BLaER1 treated with 17β-estradiol and CSF1 and Interleukin-3, amounts not matched to agents 10 nM and 100 nM (cell line): ENCODE measurements at regions not wholly inside any gene's neighbourhood (a gene's known extent, or its start where the extent isn't known, plus 50 kb on each side); places are given as distances from the start of the nearest gene placed in this dataset.

Experiments
- H3K27ac ChIP-seq, 11 experiments: shearing (Covaris generic); formaldehyde crosslinking; 2 replicates each; pipeline ENCODE4 v1.8.1; 2022
- H3K27me3 ChIP-seq, 11 experiments: shearing (Covaris generic); formaldehyde crosslinking; 2 replicates each; pipeline ENCODE4 v1.8.1; 2022
- H3K36me3 ChIP-seq, 11 experiments: shearing (Covaris generic); formaldehyde crosslinking; 2 replicates each; pipeline ENCODE4 v1.8.1; 2022
- H3K4me1 ChIP-seq, 10 experiments: shearing (Covaris generic); formaldehyde crosslinking; 2 replicates each; pipeline ENCODE4 v1.8.1; 2022
- H3K4me2 ChIP-seq, 11 experiments: shearing (Covaris generic); formaldehyde crosslinking; 2 replicates each; pipeline ENCODE4 v1.8.1; 2022
- H3K4me3 ChIP-seq, 10 experiments: shearing (Covaris generic); formaldehyde crosslinking; 2 replicates each; pipeline ENCODE4 v1.8.1; 2022
- H3K9ac ChIP-seq, 11 experiments: shearing (Covaris generic); formaldehyde crosslinking; 2 replicates each; pipeline ENCODE4 v1.8.1; 2022
- H3K9me3 ChIP-seq, 11 experiments: shearing (Covaris generic); formaldehyde crosslinking; replicated peaks in 1 of 11; 2 replicates each; pipeline ENCODE4 v1.8.1; 2022
- H4K20me1 ChIP-seq, 11 experiments: shearing (Covaris generic); formaldehyde crosslinking; 2 replicates each; pipeline ENCODE4 v1.8.1; 2022
- Cebpa-rat ChIP-seq, 11 experiments: shearing (Covaris generic); IDR thresholded peaks; 2 replicates each; pipeline ENCODE4 v1.8.1; 2022

DNA sequence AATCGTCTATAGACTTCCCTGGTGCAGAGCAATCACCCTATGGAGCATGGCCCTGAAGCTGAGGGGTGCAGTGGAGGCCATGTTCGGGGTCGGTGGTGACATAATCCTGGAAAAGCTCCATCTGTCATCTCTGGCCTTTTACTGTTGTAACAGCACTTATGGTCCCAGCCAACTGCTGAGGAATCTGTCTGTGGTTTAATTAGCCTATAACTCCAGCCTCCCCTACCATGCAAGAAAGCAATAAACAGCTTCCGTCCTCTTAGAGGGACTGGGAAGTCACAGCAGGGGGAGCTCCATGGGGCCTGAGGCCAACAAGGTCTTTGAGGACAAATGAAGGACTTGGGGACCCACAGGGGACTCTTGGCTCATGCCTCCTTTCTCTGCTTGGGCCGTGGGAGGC lies 159.1 kb upstream of the NECTIN1 start:
- Histone ChIP-seq H3K4me3 (no peak overlapping the region), H3K4me1 (peaks cover 14 to 31% (median 24%) of the 10 kb centered on the region in 10 experiments), H3K36me3 (no peaks in the 10 kb centered on the region), H4K20me1 (peaks cover 0 to 6% (median 0%) of the 10 kb centered on the region in 11 experiments; a peak in 2 of 22 replicates), H3K27me3 (peaks cover 0 to 20% (median 11%) of the 10 kb centered on the region in 11 experiments; a peak in 12 of 22 replicates), H3K9me3 (no peaks in the 10 kb centered on the region), H3K4me2 (no peak overlapping the region), H3K9ac (no peak overlapping the region), H3K27ac (no peak overlapping the region)
- TF ChIP-seq Cebpa-rat (IDR thresholded peaks at IDR 0.05), result no peak

DNA sequence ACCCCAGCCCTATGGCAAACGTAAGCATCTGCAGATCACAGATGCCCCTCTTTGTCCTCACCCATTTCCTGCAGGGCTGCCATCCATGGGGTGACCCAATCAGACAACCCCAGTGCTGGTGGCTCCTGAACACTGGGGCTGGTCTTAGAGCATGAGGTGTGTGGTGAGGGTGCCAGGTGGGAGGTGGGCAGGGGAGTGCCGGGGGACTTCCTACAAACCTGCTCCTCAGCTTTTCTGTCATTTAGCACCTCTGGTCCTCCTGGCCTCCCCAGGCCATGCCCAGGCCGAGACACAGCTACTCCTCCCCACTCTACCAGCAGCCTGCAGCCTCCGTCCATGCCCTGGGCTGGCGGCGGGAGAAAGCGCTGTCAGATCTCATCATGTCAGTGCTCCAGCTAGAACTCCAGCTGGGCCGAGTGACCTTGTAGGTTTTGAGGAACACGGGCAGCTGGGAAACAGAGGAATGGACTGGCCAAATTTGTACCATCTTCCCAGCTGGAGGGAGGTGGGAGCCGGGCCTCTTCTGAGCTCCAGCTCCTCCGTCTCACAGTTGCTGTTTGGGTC lies 157.7 kb upstream of the NECTIN1 start:
- peaks cover 0 to 8% (median 0%) of the 10 kb centered on the region in 11 experiments; a peak in 9 of 22 replicates for H3K27me3 ChIP-seq
- no peak overlapping the region for H3K27ac ChIP-seq
- H3K36me3 ChIP-seq, result no peaks in the 10 kb centered on the region
- no peak overlapping the region for H3K9ac ChIP-seq
- no peak overlapping the region for H3K4me3 ChIP-seq
- peaks cover 0 to 6% (median 0%) of the 10 kb centered on the region in 11 experiments; a peak in 2 of 22 replicates for H4K20me1 ChIP-seq
- peaks cover 6 to 20% (median 12%) of the 10 kb centered on the region in 10 experiments for H3K4me1 ChIP-seq
- TF ChIP-seq Cebpa-rat (IDR thresholded peaks at IDR 0.05), result no peak
- no peak overlapping the region for H3K4me2 ChIP-seq
- H3K9me3 ChIP-seq, result no peaks in the 10 kb centered on the region

DNA sequence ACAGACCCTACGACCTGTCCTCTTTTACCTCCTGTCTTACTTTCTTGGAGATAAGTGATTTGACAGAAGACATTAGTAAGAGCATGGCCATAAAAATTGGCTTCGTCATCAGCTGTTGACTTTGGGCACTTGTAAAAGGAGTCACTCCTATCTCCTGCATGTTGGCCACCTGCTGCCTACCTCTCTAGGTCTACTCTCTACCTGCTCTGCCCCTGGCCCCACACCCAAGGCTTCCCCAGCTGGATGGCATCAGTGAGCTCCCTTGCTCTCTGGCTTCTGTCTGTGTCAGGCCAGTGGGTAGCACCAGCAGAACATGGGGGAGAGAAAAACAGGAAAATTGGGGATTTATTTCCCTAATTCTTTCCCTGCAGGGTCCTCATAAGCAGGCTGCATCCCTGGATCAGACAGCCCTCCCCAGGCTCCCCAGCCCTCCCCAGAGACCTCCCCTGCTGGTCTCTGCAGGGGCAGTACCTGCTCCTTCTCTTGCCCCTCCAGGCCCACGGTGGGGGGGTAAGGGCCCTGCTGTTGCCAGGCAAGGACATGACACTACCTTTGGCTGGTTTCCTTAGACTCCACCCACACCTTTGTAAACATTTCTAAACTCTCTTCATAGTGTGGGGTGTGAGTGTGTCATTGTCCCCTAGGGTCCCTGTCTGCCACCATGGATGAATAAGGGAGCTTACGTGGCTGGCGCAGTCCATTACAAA lies 157.0 kb upstream of the NECTIN1 start:
- no peaks in the 10 kb centered on the region for H3K9me3 ChIP-seq
- H3K27me3 ChIP-seq, result peaks cover 0 to under 1% (median 0%) of the 10 kb centered on the region in 11 experiments; a peak in 1 of 22 replicates
- H3K27ac ChIP-seq, result no peak overlapping the region
- H3K4me1 ChIP-seq, result peaks cover 0 to 13% (median 4%) of the 10 kb centered on the region in 10 experiments; a peak in 13 of 20 replicates
- no peak overlapping the region for H3K9ac ChIP-seq
- no peak for TF ChIP-seq Cebpa-rat (IDR thresholded peaks at IDR 0.05)
- H3K4me2 ChIP-seq, result no peak overlapping the region
- no peaks in the 10 kb centered on the region for H4K20me1 ChIP-seq
- H3K36me3 ChIP-seq, result no peaks in the 10 kb centered on the region
- no peak overlapping the region for H3K4me3 ChIP-seq

- Histone ChIP-seq H3K36me3 (no peaks in the 10 kb centered on the region), H3K27me3 (no peaks in the 10 kb centered on the region)
- TF ChIP-seq Cebpa-rat (IDR thresholded peaks at IDR 0.05), result no peak
Measured at GRCh38 chr11:119885067-119885466, 156.1 kb upstream of the NECTIN1 start.

DNA sequence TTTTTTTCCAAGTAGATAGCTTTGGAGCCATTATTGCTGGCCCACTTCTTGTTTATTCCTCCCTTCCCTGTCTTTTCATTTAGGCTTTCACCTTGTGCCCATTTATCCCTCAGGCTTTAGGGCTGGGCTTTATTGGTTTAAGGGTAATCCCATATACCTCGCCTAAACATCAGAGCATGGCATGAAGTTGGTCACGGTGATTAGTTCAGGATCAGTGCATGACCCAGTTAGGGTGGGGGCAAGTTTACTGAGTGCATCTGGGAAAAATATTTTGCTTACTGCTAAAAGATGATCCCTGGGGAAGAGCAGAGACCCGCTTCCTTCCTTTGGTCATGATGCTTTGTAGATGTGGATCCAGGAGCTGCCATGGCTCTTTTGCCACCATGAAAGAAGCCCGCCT lies 153.3 kb upstream of the NECTIN1 start:
- H3K36me3 ChIP-seq, result no peaks in the 10 kb centered on the region
- no peak overlapping the region for H3K4me3 ChIP-seq
- TF ChIP-seq Cebpa-rat (IDR thresholded peaks at IDR 0.05), result no peak
- no peak overlapping the region for H3K9ac ChIP-seq
- no peaks in the 10 kb centered on the region for H3K27me3 ChIP-seq
- H3K27ac ChIP-seq, result no peak overlapping the region
- H3K9me3 ChIP-seq, result no peaks in the 10 kb centered on the region
- H3K4me2 ChIP-seq, result peak overlapping the region in 6 of 11 experiments; percentile 7 to 32 (median 16); a peak in 4 of 22 replicates
- no peaks in the 10 kb centered on the region for H4K20me1 ChIP-seq
- H3K4me1 ChIP-seq, result peaks cover 0 to 20% (median 0%) of the 10 kb centered on the region in 10 experiments; a peak in 6 of 20 replicates

More at GRCh38 chr11:119885067-119885466, 156.1 kb upstream of the NECTIN1 start:
- Histone ChIP-seq H4K20me1 (no peaks in the 10 kb centered on the region), H3K27ac (no peak overlapping the region), H3K4me3 (no peak overlapping the region), H3K9me3 (no peaks in the 10 kb centered on the region), H3K9ac (no peak overlapping the region), H3K4me2 (no peak overlapping the region), H3K4me1 (peaks cover 0 to 16% (median 0%) of the 10 kb centered on the region in 10 experiments; a peak in 6 of 20 replicates)

DNA sequence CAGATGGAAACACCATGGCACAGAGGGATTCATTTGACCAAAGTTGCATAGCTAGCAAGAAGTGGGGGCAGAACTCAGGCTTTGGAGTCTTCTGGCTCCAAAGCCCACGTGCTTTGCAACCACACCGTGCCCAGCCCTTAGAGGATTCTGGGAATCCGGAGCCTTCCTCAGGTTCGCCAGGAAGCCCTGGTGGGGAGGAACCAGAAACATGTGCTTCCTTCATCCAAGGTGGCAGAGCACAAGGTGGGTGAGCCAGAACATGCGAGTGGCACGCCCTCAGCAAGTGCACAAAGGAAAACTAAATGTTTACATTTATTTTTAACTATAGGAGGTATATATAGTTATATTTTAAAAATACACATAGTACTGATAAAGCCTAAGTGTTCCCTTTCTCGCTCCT lies 151.9 kb upstream of the NECTIN1 start:
- H3K9me3 ChIP-seq, result no peaks in the 10 kb centered on the region
- H3K36me3 ChIP-seq, result no peaks in the 10 kb centered on the region
- H4K20me1 ChIP-seq, result no peaks in the 10 kb centered on the region
- H3K4me2 ChIP-seq, result 0 out of 22 replicates have a peak overlapping the region, but pooled peaks of 2 of the 11 experiments have one; percentile 8 to 16
- no peak overlapping the region for H3K4me3 ChIP-seq
- no peak overlapping the region for H3K27ac ChIP-seq
- H3K9ac ChIP-seq, result no peak overlapping the region
- H3K27me3 ChIP-seq, result no peaks in the 10 kb centered on the region
- no peak for TF ChIP-seq Cebpa-rat (IDR thresholded peaks at IDR 0.05)
- H3K4me1 ChIP-seq, result peaks cover 0 to 20% (median 0%) of the 10 kb centered on the region in 10 experiments; a peak in 6 of 20 replicates

DNA sequence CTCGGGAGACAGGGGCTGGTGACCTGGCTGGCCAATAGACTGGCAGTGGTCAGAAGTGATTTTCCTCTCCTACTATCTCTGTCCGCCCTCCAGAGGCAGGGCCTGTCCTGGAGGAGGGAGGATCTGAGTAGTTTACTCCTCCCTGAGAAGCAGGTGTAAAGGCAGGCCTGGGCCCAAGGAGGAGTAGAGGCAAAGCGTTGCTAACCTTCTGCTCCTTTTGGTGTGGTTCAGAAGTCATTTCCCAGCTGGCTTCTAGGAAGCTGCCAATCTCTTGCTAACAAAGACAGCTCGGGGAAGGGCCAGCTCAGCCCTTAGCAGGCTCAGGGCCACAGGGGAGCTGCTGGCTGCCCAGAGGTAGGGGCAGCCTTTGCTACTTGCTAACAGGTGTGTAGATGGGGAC lies 151.1 kb upstream of the NECTIN1 start:
- TF ChIP-seq Cebpa-rat (IDR thresholded peaks at IDR 0.05), result no peak

GRCh38 chr11:119878990-119879389 lies 150.0 kb upstream of the NECTIN1 start:
- Histone ChIP-seq H3K9ac (no peak overlapping the region), H3K27me3 (no peaks in the 10 kb centered on the region), H3K4me3 (no peak overlapping the region), H3K27ac (no peak overlapping the region), H3K36me3 (no peaks in the 10 kb centered on the region), H3K4me2 (no peak overlapping the region), H3K4me1 (peaks cover 0 to 18% (median 0%) of the 10 kb centered on the region in 10 experiments; a peak in 6 of 20 replicates), H4K20me1 (no peaks in the 10 kb centered on the region), H3K9me3 (no peaks in the 10 kb centered on the region)
- TF ChIP-seq Cebpa-rat (IDR thresholded peaks at IDR 0.05), result no peak

More for the DNA sequence above, 151.1 kb upstream of the NECTIN1 start:
- Histone ChIP-seq H3K4me2 (peak overlapping the region in 2 of 11 experiments; percentile 0 to 5; a peak in 1 of 22 replicates), H3K4me1 (peaks cover 0 to 20% (median 0%) of the 10 kb centered on the region in 10 experiments; a peak in 6 of 20 replicates), H3K4me3 (no peak overlapping the region), H3K27ac (no peak overlapping the region), H3K9me3 (no peaks in the 10 kb centered on the region), H4K20me1 (no peaks in the 10 kb centered on the region), H3K27me3 (no peaks in the 10 kb centered on the region), H3K9ac (no peak overlapping the region), H3K36me3 (no peaks in the 10 kb centered on the region)

DNA sequence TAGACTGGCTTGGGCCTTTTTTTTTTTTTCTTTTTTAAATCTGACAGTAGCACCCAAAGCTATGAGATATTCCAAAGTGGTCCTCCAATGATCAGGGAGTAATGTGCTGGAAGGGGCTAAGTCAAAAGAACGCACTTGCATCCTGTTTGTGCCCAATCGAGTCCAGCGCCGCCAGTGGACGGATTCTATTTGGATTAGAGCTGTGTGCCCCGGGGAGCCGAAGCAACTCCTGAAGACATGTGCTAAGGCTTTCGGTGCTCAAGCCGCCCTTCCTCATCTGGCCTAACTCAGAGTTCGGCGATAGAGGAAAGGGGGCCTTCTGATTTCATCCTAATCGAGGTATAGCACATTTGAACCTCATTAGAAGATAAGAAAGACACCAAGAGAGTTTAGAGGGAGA lies 147.8 kb upstream of the NECTIN1 start:
- no peak overlapping the region for H3K4me3 ChIP-seq
- no peak overlapping the region for H3K27ac ChIP-seq
- no peak overlapping the region for H3K9ac ChIP-seq
- no peaks in the 10 kb centered on the region; a peak in 1 of 22 replicates for H4K20me1 ChIP-seq
- no peaks in the 10 kb centered on the region for H3K36me3 ChIP-seq
- no peak for TF ChIP-seq Cebpa-rat (IDR thresholded peaks at IDR 0.05)
- H3K4me1 ChIP-seq, result peaks cover 0 to 14% (median 0%) of the 10 kb centered on the region in 10 experiments; a peak in 2 of 20 replicates
- H3K27me3 ChIP-seq, result no peaks in the 10 kb centered on the region
- no peaks in the 10 kb centered on the region for H3K9me3 ChIP-seq
- H3K4me2 ChIP-seq, result no peak overlapping the region
